ENCODE measurements at regions not wholly inside any gene's neighbourhood (a gene's known extent, or its start where the extent isn't known, plus 50 kb on each side); places are given as distances from the start of the nearest gene placed in this dataset.

DNA sequence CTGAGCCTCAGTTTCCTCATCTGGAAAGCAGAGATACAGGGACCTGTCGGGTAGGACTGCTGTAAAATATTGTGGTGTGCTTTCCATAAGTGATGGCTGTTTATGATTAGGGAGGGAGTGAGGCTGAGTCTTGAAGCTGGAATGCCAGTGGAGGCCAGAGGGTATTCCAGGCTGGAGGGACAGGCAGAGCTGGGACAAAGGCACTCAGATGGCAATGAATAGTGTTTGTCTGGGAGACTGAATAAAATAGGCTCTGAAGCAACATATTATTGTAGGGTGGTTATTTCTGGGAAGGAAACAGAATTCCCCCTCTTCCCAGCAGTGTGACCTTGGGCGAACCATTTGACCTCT is 120.7 kb downstream of the INHBB start:
- Mint-ChIP-seq H3K9me3 (peaks cover 0 to 3% (median 2%) of the 10 kb centered on the region in 3 donors), H3K4me3 (no peak overlapping the region), H3K27ac (peak overlapping the region in 1 of 3 donors; percentile 19), H3K4me1 (no peaks in the 10 kb centered on the region), H3K36me3 (no peaks in the 10 kb centered on the region), H3K27me3 (no peaks in the 10 kb centered on the region)

DNA sequence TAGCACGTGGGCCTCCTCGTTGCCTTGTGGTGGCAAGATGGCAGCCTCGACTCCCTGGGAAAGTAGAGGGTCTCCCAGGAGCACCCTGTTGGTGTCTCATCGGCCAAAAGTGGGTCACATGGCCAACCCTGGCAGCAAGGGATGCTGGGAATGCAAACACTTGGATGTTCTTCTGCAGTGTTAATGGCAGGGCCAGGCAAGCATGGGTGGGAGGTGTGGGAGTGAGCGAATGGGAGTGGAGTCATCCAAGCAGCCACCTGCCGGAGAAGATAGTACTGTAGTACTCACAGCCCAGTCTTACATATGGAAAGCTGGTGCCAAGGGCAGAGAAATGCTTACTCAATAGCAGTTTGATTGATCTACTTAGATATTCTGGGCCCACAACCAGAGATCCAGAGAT is 122.2 kb downstream of the INHBB start:
- no peak overlapping the region for H3K4me3 Mint-ChIP-seq
- H3K9me3 Mint-ChIP-seq: peaks cover 0 to 12% (median 3%) of the 10 kb centered on the region in 3 donors
- H3K4me1 Mint-ChIP-seq: no peaks in the 10 kb centered on the region
- H3K27me3 Mint-ChIP-seq: no peaks in the 10 kb centered on the region
- no peaks in the 10 kb centered on the region for H3K36me3 Mint-ChIP-seq
- no peak overlapping the region for H3K27ac Mint-ChIP-seq

DNA sequence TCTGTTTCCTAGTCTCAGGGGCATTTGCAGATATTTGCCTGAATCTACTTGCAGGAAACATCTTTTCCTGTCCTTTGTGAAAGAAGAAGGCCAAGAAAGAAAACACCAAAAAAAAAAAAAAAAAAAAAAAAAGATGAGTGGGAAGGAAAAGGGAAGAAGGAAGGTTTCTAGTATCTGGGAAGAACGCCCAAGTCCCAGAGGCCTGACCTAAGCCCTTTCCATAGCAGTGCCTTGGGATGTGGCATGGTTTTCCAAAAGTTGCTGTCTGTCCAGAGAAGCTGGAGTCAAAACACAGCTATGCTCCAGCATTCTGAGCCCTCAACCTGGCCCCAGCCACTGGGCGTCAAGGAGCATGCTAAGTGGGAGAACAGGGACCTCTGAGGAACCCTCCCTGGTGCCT is 123.5 kb downstream of the INHBB start:
- Mint-ChIP-seq H3K36me3 (no peaks in the 10 kb centered on the region), H3K4me3 (no peak overlapping the region), H3K9me3 (peaks cover 0 to 12% (median 3%) of the 10 kb centered on the region in 3 donors), H3K27me3 (no peaks in the 10 kb centered on the region), H3K27ac (no peak overlapping the region), H3K4me1 (no peaks in the 10 kb centered on the region)

DNA sequence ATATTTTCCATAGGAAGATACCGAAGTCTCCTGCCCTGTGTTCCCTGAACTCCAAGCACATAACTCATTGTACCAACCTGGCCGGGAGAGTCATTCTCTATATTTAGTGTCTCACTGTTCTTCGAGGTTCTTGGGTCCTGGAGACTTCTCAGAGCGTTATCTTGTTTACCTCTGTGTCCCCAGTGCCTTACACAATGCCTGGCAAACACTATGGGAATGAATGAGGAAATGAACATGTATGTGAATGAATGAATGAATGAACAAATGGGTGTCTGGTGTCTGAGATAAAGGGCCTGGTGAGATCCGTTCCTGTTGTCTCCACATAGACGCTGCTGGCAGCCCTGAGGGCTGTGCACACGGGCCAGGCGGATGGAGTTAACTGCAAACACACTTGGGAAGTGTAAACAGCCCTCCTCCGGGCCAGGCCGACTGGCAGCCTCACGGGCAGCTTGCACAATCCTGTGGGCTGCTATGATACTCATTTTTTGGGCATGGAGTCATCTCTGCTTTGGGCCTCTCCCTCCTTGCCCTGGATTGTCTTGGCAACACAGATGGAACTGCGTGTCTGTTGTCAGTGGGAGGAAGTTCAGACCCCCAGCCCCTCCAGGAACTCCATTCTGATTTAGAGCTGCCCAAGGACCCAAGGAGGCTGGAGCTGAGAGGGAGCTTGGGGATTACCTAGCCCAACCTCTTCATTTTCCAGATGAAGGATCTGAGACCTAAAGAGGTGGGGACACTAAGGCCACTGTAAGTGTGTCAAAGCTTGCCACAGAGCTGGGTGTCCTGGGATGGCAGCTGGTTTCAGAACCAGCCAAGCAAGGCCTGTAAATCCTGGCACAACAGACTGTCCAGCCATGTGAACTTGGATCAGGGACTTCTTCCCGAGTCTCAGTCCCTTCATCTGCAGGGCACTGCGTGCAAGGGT is 124.4 kb downstream of the INHBB start:
- Mint-ChIP-seq H3K36me3 (no peaks in the 10 kb centered on the region), H3K4me1 (no peaks in the 10 kb centered on the region), H3K4me3 (no peak overlapping the region), H3K27me3 (no peaks in the 10 kb centered on the region), H3K9me3 (peaks cover 0 to 12% (median 3%) of the 10 kb centered on the region in 3 donors), H3K27ac (no peak overlapping the region)

DNA sequence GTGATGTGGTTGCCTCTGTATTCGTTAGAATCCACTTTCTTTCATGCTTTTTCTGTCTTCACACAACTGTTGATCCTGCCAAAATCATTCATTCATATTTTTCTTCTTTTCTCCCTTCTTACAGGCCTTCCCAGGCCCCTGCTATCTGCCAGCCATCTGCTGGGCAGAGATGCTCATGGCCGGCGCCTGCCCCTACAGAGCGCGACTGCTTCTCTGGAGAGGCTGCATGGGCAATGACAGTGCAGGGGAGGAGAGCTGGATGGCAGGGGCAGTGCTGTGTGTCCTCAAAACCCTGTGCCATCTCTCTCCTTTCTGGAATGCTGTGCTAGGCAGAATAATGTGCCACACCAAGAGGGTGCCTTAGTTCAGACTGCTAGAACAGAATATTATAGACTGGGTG is 125.2 kb downstream of the INHBB start:
- no peaks in the 10 kb centered on the region for H3K36me3 Mint-ChIP-seq
- no peaks in the 10 kb centered on the region for H3K27me3 Mint-ChIP-seq
- peaks cover 0 to 12% (median 3%) of the 10 kb centered on the region in 3 donors for H3K9me3 Mint-ChIP-seq
- H3K4me1 Mint-ChIP-seq: no peaks in the 10 kb centered on the region
- H3K4me3 Mint-ChIP-seq: no peak overlapping the region
- H3K27ac Mint-ChIP-seq: no peak overlapping the region

DNA sequence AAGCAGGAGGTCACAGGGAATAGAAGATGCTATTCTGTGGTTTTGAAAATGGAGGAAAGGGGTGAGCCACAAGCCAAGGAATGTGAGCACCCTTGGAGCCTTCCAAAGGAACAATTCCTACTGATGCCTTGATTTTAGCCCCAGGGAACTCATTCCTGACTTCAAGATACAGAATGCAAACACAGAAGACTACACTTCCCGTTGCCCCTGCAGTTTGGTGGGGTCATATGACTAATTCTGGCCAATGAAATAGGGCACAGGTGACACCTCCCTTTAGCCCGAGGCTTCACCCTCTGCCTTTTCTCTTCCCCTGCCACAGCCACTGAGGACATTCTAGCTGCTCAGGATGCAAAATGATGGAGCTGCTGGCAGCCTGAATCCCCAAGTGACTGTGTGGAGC is 126.1 kb downstream of the INHBB start:
- no peaks in the 10 kb centered on the region for H3K36me3 Mint-ChIP-seq
- H3K27me3 Mint-ChIP-seq: no peaks in the 10 kb centered on the region
- peaks cover 0 to 12% (median 3%) of the 10 kb centered on the region in 3 donors for H3K9me3 Mint-ChIP-seq
- H3K27ac Mint-ChIP-seq: no peak overlapping the region
- H3K4me1 Mint-ChIP-seq: no peaks in the 10 kb centered on the region
- H3K4me3 Mint-ChIP-seq: no peak overlapping the region

DNA sequence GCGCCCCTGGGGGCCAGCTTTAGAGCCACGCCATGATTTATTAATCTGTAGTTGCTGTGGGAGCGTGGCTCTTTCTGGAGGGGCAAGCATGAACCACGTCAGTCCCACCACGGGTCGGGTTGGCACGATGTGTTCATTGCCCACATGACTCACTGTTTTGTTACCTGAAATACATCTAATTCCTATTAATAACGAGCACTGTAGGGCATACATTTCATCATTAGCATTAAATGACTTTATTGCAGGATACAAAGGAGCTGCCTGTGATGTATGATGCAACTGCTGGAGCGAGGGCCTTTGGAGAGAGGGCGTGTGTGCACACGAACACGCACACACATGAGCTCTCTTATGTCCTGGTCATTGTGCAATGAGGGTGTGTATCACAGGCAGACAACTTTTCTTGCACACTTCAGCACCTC is 127.0 kb downstream of the INHBB start:
- no peaks in the 10 kb centered on the region for H3K36me3 Mint-ChIP-seq
- no peak overlapping the region for H3K4me3 Mint-ChIP-seq
- H3K4me1 Mint-ChIP-seq: no peaks in the 10 kb centered on the region
- H3K9me3 Mint-ChIP-seq: peaks cover 0 to 12% (median 3%) of the 10 kb centered on the region in 3 donors
- H3K27me3 Mint-ChIP-seq: no peaks in the 10 kb centered on the region
- no peak overlapping the region for H3K27ac Mint-ChIP-seq

DNA sequence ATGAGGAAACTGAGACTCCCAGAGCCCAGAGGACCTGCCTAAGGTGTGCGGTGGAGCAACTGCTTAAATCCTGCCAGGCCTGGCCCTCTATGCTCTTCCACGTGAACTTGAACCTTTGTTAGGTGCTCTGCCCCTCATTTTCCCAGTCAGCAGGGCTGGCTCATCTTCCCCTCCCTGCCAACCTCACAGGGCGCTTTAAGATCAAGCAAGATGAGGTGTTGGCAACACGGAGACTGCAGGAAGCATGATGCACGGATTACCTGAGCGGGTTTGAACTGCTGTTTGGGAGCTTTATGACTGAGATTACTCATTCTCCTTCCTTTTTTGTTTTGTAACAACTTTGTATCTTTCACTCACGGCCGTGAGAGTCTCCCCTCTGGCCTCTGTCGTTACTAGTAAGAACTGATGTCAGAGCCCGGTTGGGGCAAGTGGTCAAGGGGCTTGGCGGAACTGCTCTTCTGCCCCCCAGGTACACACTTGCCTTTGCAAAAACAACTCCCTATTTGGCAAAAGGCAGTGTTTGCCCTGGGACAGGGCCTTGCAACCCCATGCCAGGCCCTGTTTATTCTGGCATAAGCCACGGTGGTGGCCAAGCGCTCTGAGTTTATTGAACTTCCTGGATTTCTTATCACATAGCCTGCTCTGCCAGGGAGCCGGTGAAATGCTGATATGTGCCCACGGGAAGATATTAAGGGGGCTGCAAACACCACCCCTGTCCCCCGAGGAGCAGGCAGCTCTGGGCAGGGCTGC is 127.8 kb downstream of the INHBB start:
- H3K4me3 Mint-ChIP-seq: no peak overlapping the region
- H3K9me3 Mint-ChIP-seq: peaks cover 0 to 12% (median 3%) of the 10 kb centered on the region in 3 donors
- no peaks in the 10 kb centered on the region for H3K36me3 Mint-ChIP-seq
- H3K4me1 Mint-ChIP-seq: no peaks in the 10 kb centered on the region
- H3K27me3 Mint-ChIP-seq: no peaks in the 10 kb centered on the region
- no peak overlapping the region for H3K27ac Mint-ChIP-seq

DNA sequence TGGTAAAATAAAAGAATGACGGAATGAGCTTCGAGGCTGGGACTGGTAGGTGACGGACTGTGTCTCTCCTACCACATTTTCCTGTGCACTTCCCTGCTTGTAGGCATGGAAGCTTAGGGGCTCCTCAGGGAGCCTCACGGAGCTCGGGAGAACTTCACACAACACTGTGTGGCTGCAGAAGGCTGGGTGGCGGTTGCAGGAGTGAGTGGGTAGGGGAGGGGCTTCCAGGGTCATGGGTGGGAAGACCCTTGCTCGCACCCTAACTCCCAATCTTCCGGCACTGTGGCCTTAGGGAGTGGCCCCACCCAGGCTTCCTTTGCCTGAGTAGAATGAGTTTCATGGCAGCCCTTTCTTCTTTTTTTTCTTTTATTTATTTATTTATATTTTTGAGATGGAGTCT is 128.6 kb downstream of the INHBB start:
- H3K36me3 Mint-ChIP-seq: no peaks in the 10 kb centered on the region
- H3K4me1 Mint-ChIP-seq: no peaks in the 10 kb centered on the region
- H3K27ac Mint-ChIP-seq: no peak overlapping the region
- no peaks in the 10 kb centered on the region for H3K27me3 Mint-ChIP-seq
- H3K9me3 Mint-ChIP-seq: peaks cover 0 to 12% (median 3%) of the 10 kb centered on the region in 3 donors
- H3K4me3 Mint-ChIP-seq: no peak overlapping the region

DNA sequence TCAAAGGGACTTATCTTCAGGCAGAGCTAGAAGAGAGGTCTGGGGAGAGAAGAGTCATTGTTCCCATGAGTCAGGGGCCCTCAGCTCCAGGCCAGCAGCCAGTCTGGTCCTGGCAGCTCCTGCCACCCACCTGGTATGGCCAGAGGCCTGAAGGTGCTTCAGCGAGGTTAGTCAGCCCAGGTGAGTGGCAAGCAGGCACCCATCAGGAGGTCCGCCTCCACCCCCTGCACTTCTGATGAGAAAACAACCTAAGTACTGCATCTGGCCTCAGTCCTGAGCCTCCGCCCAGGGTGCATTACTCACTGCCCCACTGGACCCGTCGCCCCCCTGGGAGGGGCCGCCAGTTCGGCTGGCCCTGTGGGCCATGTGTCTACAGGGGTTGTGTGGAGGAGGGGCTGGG is 130.2 kb downstream of the INHBB start:
- Mint-ChIP-seq H3K4me1 (no peaks in the 10 kb centered on the region), H3K36me3 (no peaks in the 10 kb centered on the region), H3K27me3 (no peaks in the 10 kb centered on the region), H3K9me3 (peaks cover 0 to 12% (median 3%) of the 10 kb centered on the region in 3 donors), H3K4me3 (no peak overlapping the region), H3K27ac (no peak overlapping the region)

DNA sequence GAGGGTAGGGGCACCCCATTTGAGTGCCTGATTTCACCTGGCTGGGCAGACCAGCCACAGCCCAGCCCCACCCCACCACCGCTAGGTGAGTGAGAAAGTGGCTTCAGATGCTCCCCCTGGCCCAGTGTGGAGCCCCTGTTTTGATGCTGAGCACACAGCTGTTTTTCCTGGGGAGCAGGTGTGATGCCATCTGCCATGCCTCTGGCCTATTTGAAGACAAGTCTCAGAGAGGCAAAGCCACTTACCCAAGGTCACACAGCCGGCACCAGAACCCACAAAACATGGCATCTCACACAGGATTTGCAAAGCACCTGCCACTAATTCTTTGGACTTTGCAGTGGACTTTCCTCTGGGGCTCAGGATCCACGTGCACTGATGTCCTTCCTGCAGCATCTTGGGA is 131.3 kb downstream of the INHBB start:
- Mint-ChIP-seq H3K4me1 (no peaks in the 10 kb centered on the region), H3K9me3 (peaks cover 0 to 5% (median 0%) of the 10 kb centered on the region in 3 donors), H3K36me3 (no peaks in the 10 kb centered on the region), H3K27me3 (no peaks in the 10 kb centered on the region), H3K27ac (no peak overlapping the region), H3K4me3 (no peak overlapping the region)

DNA sequence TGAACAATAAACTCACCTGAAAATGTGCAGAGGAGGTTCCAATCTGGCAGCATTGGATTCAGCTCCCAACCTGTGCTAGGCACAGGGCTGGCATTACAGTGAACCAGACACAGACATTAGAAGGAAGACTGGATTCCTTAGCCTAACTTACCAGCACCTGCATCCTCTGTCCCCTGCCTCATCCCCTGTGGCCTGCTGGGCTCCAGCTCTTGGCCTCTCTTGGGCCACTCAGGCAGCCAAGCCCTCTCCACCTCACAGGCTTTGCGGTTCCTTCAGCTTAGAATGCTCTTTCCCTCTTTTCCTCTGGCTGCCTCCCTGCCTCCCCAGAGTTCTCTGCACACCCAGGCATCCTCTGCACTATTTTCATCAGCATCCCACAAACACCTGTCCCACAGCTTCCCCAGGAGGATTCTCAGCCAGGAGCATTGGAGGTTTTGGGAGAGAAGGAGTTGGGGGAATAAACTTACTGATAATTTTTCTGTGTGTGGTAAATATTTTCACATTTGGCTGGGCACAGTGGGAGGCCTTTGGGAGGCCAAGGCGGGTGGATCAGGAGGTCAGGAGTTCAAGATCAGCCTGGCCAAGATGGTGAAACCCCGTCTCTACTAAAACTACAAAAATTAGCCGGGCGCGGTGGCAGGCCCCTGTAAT is 132.0 kb downstream of the INHBB start:
- Mint-ChIP-seq H3K27ac (no peak overlapping the region), H3K36me3 (no peaks in the 10 kb centered on the region), H3K9me3 (no peaks in the 10 kb centered on the region), H3K4me1 (no peaks in the 10 kb centered on the region), H3K4me3 (no peak overlapping the region), H3K27me3 (no peaks in the 10 kb centered on the region)

DNA sequence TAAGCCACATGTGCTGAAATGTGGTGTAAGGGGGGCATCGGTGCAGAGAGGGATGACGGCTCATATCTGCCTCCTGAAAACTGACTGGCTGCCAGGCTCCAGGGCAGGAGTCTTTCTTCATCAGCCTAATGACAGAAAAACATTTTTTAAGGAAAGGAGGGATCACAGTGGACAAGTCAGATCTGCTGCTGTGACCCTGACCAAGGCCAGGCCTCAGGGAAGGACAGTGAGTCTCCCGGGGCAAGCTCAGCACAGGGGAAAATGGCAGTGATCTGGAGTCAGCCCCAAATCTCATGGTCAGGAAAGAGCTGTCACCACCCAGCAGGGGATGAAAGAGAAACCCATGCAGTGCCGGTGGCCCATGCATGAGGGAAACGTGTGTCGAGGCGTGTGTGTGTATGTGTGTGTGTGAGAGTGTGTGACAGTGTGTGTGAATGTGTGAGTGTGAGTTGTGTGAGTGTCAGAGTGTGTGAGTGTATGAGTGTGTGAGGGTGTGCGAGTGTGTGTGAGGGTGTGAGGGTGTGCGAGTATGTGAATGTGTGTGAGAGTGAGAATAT is 134.5 kb downstream of the INHBB start:
- Mint-ChIP-seq H3K4me3 (no peak overlapping the region), H3K27ac (no peak overlapping the region), H3K27me3 (no peaks in the 10 kb centered on the region)

DNA sequence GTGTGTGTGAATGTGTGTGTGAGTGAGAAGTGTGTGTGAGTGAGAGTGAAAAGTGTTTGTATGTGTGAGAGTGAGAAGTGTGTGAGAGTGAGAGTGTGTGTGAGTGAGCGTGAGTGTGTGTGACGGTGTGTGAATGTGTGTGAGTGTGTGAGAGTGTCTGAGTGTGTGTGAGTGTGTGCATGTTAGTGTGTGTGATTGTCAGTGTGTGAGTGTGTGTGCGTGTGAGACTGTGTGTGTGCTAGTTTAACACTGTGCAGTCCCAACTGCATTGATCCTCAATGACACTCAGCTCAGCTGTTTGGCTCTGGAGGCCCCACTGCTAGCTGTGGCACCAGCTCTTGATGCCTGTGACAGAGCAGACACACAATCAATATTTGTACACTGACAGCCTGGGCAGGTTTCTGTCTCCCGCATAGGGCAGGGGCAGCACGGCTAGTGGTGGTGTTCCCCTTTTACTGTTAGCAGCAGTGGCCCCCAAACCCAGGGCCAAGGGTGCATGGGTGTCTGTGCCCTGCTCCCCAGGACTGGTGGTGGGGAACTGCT is 135.0 kb downstream of the INHBB start:
- Mint-ChIP-seq H3K36me3 (no peaks in the 10 kb centered on the region), H3K9me3 (no peaks in the 10 kb centered on the region), H3K27ac (no peak overlapping the region), H3K4me3 (no peak overlapping the region), H3K4me1 (no peaks in the 10 kb centered on the region), H3K27me3 (no peaks in the 10 kb centered on the region)

More for the DNA sequence above, 134.5 kb downstream of the INHBB start:
- no peaks in the 10 kb centered on the region for H3K36me3 Mint-ChIP-seq
- H3K4me1 Mint-ChIP-seq: no peaks in the 10 kb centered on the region
- H3K9me3 Mint-ChIP-seq: no peaks in the 10 kb centered on the region

Data from IgD-negative memory B cell (primary cell).